Smooth muscle cell (in vitro differentiated cells): ENCODE measurements at regions not wholly inside any gene's neighbourhood (a gene's known extent, or its start where the extent isn't known, plus 50 kb on each side); places are given as distances from the start of the nearest gene placed in this dataset.

Experiments
- DNase-seq: peaks from one replicate; lab custom pipeline; 2025; ENCODE audit not compliant: unreplicated experiment; lab: John Stamatoyannopoulos, UW
- H2AFZ ChIP-seq: fragments of 200-600 bp; sonication (generic); 2 replicates; pipeline ENCODE4 v1.6.0; 2016; ENCODE audit warnings: antibody characterized with exemption, low read depth, mild to moderate bottlenecking
- H3F3A ChIP-seq: fragments of 200-600 bp; sonication (generic); 2 replicates; pipeline ENCODE4 v1.6.0; 2017; ENCODE audit warnings: antibody characterized with exemption, low read depth
- H3K27ac ChIP-seq: fragments of 200-600 bp; sonication (generic); 2 replicates; pipeline ENCODE4 v1.5.1; 2016; ENCODE audit warnings: low read depth, mild to moderate bottlenecking
- H3K27me3 ChIP-seq: fragments of 200-600 bp; sonication (generic); 2 replicates; pipeline ENCODE4 v1.6.1; 2016; ENCODE audit warnings: low read depth, mild to moderate bottlenecking
- H3K36me3 ChIP-seq: fragments of 200-600 bp; sonication (generic); 2 replicates; pipeline ENCODE4 v1.5.1; 2016; ENCODE audit warnings: low read depth
- H3K4me1 ChIP-seq: fragments of 200-600 bp; sonication (generic); 2 replicates; pipeline ENCODE4 v1.5.1; 2016; ENCODE audit warnings: low read depth
- H3K4me2 ChIP-seq: fragments of 200-600 bp; sonication (generic); 2 replicates; pipeline ENCODE4 v1.6.0; 2016; ENCODE audit warnings: mild to moderate bottlenecking
- H3K4me3 ChIP-seq: fragments of 200-600 bp; sonication (generic); 2 replicates; pipeline ENCODE4 v1.5.1; 2016; ENCODE audit warnings: mild to moderate bottlenecking
- H3K79me2 ChIP-seq: fragments of 200-600 bp; sonication (generic); 2 replicates; pipeline ENCODE4 v1.6.0; 2016; ENCODE audit warnings: low read depth, mild to moderate bottlenecking
- H3K9ac ChIP-seq: fragments of 200-600 bp; sonication (generic); 2 replicates; pipeline ENCODE4 v1.6.0; 2016; ENCODE audit warnings: low read depth
- H3K9me3 ChIP-seq: fragments of 200-600 bp; sonication (generic); replicated peaks from 2 replicates; pipeline ENCODE4 v1.5.1; 2016; ENCODE audit warnings: low read depth
- H4K20me1 ChIP-seq: fragments of 200-600 bp; sonication (generic); 2 replicates; pipeline ENCODE4 v1.6.0; 2016; ENCODE audit warnings: low read depth
- CTCF ChIP-seq: fragments of 200-600 bp; sonication (generic); IDR thresholded peaks from 2 replicates; pipeline ENCODE4 v1.5.1; 2017; ENCODE audit warnings: borderline replicate concordance, mild to moderate bottlenecking, antibody characterized with exemption; ENCODE audit not compliant: insufficient read depth, poor library complexity, severe bottlenecking
- WGBS: methylation state at CpG from one replicate; pipeline ENCODE4 v1.1.7; 2016; ENCODE audit warnings: low lambda C conversion rate; 5-methylcytosine and 5-hydroxymethylcytosine counted together

GRCh38 chr15:38127306-38127771 is 125.3 kb upstream of the SPRED1 start:
- WGBS, result 100% methylated on average over 1 of the region's 1 CpG
- TF ChIP-seq CTCF, result no peak
- Histone ChIP-seq H4K20me1 (no peaks in the 10 kb centered on the region), H3K9ac (no peak overlapping the region), H3K4me3 (no peak overlapping the region), H3K9me3 (peaks cover under 1% of the 10 kb centered on the region), H3K4me2 (peak overlapping the region; percentile 79), H3K79me2 (no peaks in the 10 kb centered on the region), H3K36me3 (no peaks in the 10 kb centered on the region), H3K4me1 (peaks cover 33% of the 10 kb centered on the region), H3F3A (peaks cover 26% of the 10 kb centered on the region), H3K27ac (peak overlapping the region; percentile 95), H3K27me3 (no peaks in the 10 kb centered on the region), H2AFZ (no peak overlapping the region)
- no peak for DNase-seq

GRCh38 chr15:38128341-38128781 is 124.3 kb upstream of the SPRED1 start:
- peak overlapping the region; percentile 77 for H3K9ac ChIP-seq
- H3F3A ChIP-seq, result peaks cover 26% of the 10 kb centered on the region
- peak overlapping the region; percentile 95 for H3K27ac ChIP-seq
- WGBS, result 15% methylated on average over 3 of the region's 3 CpGs
- TF ChIP-seq CTCF, result no peak
- H3K27me3 ChIP-seq, result no peaks in the 10 kb centered on the region
- H3K79me2 ChIP-seq, result no peaks in the 10 kb centered on the region
- H3K4me3 ChIP-seq, result no peak overlapping the region
- peak overlapping the region; percentile 79 for H3K4me2 ChIP-seq
- DNase-seq, result no peak
- H2AFZ ChIP-seq, result no peak overlapping the region
- no peaks in the 10 kb centered on the region for H3K36me3 ChIP-seq
- H3K9me3 ChIP-seq, result no peaks in the 10 kb centered on the region
- H4K20me1 ChIP-seq, result no peaks in the 10 kb centered on the region
- peaks cover 33% of the 10 kb centered on the region for H3K4me1 ChIP-seq

- peak overlapping the region; percentile 95 for H3K27ac ChIP-seq
- TF ChIP-seq CTCF, result no peak
- DNase-seq, result no peak
- H3K9me3 ChIP-seq, result no peaks in the 10 kb centered on the region
- 48% methylated on average over 2 of the region's 2 CpGs for WGBS
- peak overlapping the region; percentile 79 for H3K4me2 ChIP-seq
- no peaks in the 10 kb centered on the region for H3K79me2 ChIP-seq
- H3K36me3 ChIP-seq, result no peaks in the 10 kb centered on the region
- H3K9ac ChIP-seq, result peak overlapping the region; percentile 77
- H2AFZ ChIP-seq, result no peak overlapping the region
- peaks cover 26% of the 10 kb centered on the region for H3F3A ChIP-seq
- H4K20me1 ChIP-seq, result no peaks in the 10 kb centered on the region
- peak overlapping the region; percentile 14 for H3K4me3 ChIP-seq
- no peaks in the 10 kb centered on the region for H3K27me3 ChIP-seq
- H3K4me1 ChIP-seq, result peaks cover 33% of the 10 kb centered on the region
Measured at GRCh38 chr15:38128921-38129320, 123.7 kb upstream of the SPRED1 start.

- H3K79me2 ChIP-seq, result no peaks in the 10 kb centered on the region
- no peaks in the 10 kb centered on the region for H3K9me3 ChIP-seq
- no peaks in the 10 kb centered on the region for H3K27me3 ChIP-seq
- peak overlapping the region; percentile 95 for H3K27ac ChIP-seq
- H4K20me1 ChIP-seq, result no peaks in the 10 kb centered on the region
- peak overlapping the region; percentile 15 for H3K4me3 ChIP-seq
- peaks cover 33% of the 10 kb centered on the region for H3K4me1 ChIP-seq
- H3F3A ChIP-seq, result peaks cover 26% of the 10 kb centered on the region
- DNase-seq, result peak; percentile 20
- H3K9ac ChIP-seq, result peak overlapping the region; percentile 77
- H3K36me3 ChIP-seq, result no peaks in the 10 kb centered on the region
- WGBS, result 22% methylated on average over 12 of the region's 12 CpGs
- H3K4me2 ChIP-seq, result peak overlapping the region; percentile 79
- no peak for TF ChIP-seq CTCF
- H2AFZ ChIP-seq, result no peak overlapping the region
Measured at GRCh38 chr15:38129531-38130204, 123.0 kb upstream of the SPRED1 start.
